COR-L47 (cell line): ENCODE measurements at regions not wholly inside any gene's neighbourhood (a gene's known extent, or its start where the extent isn't known, plus 50 kb on each side); places are given as distances from the start of the nearest gene placed in this dataset.

Experiments used
- DNase-seq: peaks from one replicate; lab custom pipeline; 2025; lab: John Stamatoyannopoulos, UW

DNA sequence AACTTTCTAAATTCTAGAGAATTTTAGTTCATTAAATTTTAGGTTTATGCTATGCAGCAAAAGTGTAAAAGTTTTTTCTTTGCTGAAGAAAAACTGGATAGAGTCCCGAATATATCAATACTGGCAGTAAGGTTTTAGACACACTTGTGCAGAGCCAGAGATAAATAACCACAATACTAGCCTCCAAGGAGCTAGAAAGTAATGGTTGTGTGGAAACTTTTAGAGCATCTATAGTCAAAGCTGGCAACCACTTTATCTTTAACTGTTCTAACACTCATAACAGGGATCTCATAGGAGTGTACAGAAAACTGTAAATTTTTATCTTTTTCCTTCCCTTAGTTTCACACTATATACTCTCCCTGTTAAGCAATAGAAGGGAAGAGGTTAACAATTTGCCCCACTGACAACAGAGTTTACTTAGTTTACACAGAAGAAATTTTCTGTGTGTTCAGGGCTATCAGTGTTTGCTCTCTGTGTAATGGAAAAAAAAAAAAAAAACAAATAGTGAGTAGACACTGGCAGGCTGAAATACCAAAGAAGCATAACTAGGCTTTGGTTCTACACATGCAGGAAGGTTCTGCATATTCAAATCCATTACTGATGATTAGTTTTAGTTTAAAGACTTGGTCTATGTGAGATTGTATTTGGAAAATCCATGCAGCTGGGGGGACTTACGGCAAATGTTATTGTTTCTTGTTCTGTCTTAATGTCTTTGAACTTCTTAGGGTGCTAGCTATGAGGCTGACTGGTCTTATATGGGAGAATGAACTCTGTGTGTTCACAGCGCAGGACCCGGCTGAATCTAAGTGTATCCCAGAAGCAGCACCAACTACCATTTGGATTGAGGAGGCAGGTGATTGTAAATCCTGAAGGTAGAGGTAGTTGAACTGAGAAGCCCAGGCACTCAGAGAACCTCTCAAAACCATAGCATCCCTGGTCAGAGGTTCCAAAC lies 187.6 kb downstream of the PCSK1 start:
- DNase-seq: no peak

DNA sequence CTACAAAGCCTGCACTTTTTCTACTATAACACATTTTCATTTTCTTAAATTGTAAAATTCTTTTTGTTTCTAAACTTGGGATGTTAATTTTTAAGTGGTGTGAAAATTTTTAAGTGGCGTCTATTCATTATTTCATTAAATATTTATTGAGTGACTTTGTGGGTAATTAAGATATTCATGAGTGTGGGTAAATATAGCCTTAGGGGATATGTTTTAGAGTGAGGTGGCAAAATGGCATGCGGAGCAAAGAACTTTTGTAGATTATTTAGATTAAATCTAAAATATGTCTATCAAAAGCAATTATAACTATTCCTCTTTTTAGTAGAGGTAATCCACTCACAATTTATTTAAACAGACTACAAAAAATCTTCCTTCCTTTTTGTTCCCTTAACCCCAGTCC lies 188.4 kb downstream of the PCSK1 start:
- no peak for DNase-seq

DNA sequence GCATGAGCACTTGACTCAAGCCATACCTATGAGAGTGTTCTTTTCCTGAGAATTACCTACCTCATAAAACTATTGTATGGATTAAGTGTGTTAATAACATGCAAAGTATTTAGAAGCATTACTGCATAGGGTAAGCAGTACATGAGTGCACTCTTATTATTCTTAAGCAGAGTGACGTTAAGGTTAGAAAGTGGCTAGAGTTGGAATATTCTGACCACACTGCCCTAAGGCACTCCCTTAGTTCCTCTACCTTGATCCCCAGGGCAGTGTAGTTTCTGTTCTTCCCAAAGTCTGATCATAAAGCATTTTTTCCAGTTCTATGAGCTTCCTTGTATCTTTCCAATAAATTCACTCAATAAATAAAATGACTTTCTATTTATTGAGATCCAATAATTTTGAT lies 189.2 kb downstream of the PCSK1 start:
- DNase-seq: no peak

DNA sequence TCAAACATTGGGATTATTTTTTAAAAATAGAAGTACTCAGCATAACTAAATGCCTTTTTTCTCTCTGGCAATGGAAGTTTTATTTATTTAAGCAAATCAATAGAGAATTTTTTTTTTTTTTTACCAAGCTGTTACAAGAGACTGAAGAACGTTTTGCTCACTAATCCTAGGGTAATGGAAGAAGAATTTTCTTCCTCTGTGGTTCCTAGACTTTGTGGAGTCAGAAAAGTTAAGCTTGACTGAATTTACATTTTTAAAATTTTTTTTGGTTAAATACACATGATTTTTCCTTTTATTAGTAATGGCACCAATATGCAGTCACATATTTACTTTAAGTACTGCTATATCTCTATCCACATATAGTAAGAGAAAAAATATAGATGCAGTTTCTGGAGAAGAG lies 189.8 kb downstream of the PCSK1 start:
- no peak for DNase-seq

DNA sequence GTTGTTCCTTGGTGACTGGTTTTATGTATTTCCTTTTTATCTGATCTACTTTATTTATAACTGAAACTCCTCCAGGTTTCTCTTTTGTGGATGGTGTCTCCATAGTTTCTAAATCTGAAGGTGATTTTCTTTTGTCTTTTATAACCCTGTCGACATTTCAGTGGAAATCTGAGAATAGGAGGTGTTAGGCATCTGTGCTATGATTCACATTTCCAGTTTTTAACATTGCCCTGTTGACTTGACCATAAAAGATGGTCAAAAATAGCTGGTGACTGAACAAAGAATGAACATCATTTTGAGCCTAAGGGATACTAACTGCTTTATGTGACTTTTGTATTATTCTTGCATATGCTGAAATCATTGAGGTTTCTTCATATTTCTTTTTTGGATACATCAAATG lies 190.5 kb downstream of the PCSK1 start:
- DNase-seq: no peak

DNA sequence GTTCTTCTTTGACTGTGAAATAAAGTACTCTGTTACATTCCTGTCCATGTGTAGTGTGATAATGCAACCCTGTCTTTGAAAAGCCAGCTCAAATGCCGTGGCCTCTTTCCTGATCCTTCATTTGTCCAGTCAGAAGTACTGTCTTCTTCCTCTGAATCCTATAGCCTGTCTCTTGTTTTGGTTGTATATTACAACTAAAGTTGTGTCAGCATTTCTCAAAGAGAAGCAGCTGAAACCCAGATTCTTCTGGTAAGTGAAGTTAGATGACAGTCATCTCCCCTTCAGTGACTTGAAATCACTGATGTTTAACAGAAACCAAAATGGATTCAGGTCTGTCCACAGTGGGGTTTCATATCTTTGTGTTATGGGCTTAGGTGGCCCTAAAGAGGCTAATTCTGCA lies 196.2 kb downstream of the PCSK1 start:
- DNase-seq: no peak

DNA sequence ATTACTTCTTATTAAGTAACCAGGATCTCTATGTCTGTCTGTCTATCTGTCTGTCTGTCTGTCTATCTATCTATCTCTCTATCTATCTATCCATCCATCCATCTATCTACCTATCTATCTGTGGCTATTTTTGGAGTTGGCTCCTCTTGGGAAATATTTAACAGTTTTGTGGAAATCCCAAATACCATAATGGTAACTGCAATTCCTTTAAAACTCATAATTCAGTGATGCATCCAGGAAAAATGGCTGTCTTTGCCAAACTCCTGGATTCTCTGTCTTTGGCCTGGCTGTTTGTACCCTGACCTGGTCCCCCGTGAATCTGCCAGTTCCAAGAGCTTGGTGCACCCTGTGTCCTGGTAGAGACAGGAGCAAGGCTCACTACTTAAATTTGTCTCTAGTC lies 197.0 kb downstream of the PCSK1 start:
- no peak for DNase-seq

DNA sequence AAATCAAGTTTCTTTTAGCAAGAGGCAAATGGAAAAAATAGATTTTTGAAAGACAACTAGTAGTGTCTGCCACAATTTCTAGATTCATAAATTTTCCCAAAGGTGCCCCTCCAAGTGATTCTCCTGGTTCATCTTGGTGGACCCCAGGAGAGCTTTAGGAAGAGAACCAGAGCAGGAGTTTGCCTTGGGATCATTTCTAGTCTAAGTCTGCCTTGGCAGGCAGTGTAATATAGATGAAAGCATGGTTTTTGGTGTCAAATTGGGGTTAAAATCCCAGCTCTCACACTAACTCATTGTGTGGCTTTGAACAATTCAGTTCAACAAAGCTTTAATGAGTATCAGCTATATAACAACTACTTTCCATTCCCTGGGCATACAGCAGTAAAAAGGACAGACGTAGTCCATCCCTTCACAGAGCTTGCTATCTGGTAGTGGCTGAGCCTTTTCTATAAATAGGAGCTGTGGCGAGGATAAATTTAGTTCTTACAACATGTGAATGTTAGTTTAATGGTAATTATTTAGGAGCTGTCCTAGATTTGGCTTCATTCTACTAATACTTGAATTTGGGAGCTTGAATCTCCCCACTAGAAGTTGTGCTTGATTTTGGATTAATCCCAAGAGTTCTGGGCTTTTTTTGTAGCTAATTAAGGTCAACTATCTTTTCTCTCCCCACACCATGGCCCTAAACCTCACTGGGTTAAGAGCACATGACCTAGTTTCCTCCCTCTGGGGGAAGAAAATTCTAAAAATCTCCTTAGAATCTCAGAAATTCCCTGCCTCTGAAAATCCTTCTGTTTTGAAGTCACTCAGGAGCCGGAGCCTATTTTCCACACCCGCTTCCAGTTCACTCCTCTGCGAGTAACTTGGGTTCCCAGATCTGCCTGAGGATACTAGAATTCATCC lies 197.8 kb downstream of the PCSK1 start:
- DNase-seq: no peak

DNA sequence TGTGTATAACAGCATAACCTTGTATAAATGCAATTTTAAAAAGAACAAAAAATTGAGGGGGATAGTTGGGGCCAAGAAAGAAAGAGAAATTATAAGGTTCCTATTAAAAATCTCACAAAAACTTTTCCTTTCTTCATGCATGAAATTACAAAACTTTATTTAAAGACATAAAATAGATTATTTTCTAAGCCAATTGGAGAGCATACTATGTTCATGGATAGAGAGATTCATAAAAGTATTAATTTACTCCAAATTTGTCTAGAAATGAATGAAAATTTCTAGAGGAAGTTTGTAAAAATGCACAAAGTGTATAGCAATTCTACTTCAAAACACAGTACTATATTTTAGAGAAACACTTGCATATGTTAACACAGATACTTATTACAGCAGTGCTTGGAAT lies 200.4 kb downstream of the PCSK1 start:
- no peak for DNase-seq

DNA sequence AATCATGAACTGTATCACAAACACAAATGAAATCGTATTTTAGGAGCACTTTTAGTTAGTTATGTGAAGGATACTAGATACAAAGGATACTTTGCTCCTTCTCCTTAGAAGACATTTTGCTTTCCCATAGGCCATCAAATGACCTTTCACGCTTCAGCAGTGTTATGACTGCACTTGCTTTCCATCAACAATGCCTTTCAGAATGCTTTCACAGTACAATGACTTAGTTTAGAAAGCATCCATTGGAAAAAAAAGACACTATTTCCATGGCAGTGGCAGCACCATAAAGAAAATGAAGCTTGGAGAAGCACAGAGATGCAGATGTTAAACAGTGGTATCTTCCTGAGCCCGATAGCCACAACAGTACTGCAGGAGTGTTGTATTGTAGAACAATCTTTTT lies 203.9 kb downstream of the PCSK1 start:
- DNase-seq: no peak

DNA sequence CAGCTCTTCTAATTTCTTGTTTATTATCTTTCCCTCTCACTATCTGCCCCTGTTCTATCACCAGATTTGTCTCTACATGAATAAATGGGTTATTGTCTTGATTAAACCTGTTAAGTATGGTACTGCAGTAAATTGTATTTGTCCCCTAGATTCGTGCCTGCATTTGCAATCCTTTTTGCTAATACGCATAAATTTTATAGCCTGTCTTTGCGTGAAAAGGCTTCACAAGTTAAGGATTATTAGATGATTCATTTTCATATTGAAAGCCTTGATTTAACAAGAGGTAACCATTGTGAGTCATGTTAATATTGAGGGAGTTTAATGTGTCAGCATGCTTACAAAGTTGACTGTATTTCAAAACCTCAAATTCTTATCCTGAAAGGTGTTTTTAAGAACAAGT lies 204.6 kb downstream of the PCSK1 start:
- no peak for DNase-seq

DNA sequence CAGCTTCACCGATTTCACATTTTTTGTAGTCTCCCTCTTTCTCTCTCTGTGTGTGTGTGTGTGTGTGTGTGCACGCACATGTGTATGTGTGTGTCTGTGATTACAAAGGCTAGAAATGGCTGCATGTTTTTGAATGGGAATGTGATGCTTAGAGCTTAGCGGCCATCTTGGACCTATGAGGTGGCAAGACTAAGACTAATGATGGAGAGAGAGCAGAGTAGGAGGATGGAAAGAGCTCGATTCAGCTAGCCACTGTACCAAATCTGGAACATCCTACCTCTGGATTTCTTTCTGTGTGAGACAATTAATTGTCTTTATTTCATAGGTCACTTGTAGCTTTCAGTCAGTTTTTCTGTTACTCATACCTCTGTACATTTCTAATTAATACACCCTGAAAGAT lies 205.1 kb downstream of the PCSK1 start:
- DNase-seq: no peak

DNA sequence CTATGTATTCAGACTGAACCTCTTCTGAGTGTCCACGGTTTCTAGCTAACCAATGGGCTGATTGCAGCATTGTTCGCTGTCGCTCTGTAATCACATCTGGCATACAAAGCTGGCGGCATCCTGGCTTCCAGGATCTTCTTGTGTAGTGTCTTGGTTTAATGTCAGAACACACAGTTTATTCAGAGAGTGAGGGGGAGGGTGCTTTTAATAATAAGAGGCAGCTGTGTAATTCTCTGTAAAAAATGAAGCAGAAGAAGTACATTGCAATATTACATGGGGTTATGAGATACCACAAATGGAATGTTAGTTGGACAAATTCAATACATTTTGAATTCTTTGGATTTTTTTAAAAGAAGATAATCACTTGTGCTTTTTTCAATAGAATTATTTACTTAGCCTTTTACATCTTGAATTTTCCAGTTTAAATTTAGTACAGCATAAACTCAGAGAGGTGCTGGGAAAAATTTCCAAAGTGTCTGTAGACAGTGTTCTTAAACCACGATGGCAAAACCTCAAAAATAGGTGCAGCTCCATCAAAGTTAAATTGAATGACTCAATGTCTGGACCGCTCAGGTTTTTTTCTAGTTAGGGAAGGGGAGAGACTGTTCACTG lies 206.0 kb downstream of the PCSK1 start:
- DNase-seq: no peak

DNA sequence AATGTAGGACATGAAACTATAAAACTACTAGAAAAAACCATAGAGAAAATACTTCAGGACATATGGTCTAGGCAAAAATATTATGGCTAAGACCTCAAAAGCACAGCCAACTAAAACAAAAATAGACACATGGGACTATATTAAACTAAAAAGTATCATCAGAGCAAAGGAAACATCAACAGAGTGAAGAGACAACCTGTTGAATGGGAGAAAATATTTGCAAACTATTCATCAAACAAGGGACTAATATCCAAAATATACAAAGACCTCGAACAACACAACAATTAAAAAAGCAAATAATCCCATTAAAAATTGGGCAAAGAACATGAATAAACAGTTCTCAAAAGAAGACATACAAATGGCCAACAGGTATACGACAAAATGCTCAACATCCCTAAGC lies 210.9 kb downstream of the PCSK1 start:
- DNase-seq: no peak

DNA sequence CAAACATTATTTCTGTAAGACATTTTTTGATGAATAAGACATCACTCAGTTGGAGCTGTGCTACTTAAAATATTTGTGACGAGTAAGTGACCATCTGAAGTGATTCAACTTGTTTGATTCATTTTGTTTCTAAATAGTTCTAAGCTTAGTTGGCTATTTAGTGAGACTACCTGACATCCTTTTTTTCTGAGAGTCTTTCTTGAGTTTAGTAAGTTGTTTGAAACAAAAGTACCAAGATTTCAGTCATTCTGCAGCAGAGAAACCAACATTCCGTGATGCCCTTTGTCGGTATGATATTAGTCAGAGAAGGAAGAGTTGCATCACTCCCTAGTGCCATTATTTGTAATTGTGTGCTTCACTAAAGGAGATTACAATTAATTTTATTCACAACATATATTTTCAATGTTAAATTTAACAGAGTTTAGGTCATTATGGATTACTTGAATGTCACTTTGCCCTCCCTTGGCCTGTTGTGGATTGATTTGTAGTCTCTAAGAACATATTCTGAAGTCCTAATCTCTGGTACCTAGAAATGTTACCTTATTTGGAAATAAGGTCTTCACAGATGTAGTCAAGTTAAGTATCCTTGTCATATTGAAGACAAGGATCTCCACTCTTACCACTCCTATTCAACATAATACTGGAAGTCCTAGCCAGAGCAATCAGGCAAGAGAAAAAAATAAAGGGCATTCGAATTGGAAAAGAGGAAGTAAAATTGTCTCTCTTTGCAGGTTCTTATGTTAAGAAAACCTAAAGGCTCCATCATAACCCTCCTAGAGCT lies 212.2 kb downstream of the PCSK1 start:
- DNase-seq: no peak

DNA sequence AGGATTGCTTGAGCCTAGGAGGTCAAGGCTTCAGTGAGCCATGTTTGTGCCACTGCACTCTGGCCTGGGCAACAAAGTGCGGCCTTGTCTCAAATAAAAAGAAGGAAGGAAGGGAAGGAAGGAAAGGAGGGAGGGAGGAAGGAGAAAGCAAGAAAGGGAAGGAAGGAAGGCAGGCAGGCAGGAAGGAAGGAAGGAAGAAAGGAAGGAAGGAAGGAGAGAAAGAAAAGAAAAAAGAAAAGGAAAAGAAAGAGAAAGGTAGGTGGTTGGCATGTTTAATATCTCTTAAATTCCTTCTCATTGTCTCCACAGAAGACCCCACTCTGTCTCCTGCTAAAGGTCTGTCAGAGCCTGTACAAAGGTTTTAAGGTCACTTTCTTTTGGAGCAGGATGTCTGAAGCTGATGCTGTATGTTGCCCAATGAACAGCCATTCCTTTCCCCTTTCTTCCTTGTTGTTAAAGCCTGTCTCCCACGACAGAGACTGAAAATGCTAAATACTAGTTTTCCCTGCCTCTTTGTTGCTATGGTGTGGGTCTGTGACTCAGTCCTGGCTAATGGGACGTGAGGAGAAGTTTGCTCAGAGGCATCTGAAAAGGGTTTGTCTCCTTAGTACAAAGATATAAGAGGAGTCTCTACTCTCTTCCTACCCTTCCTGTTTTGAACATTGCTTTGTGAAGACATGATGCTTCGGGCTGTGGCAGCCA lies 213.3 kb downstream of the PCSK1 start:
- DNase-seq: no peak

DNA sequence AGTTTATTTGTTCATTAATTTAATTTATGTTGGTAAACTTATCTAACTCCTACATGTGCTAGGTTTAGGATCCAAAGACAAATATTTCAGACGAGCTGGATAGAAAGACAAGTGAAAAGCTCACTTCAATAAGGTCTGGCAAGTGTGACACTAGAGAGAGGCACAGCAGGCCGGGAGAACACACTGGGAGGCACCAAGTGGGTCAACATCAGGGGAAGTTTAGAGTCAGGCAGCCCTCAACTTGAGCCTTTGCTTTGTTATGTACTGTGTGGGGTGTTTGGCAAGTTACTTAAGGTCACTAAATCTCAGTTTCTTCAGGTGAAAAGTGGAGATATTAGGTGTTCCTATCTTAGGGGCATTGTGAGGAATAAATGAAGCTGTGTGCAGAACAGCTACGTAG lies 214.4 kb downstream of the PCSK1 start:
- no peak for DNase-seq

DNA sequence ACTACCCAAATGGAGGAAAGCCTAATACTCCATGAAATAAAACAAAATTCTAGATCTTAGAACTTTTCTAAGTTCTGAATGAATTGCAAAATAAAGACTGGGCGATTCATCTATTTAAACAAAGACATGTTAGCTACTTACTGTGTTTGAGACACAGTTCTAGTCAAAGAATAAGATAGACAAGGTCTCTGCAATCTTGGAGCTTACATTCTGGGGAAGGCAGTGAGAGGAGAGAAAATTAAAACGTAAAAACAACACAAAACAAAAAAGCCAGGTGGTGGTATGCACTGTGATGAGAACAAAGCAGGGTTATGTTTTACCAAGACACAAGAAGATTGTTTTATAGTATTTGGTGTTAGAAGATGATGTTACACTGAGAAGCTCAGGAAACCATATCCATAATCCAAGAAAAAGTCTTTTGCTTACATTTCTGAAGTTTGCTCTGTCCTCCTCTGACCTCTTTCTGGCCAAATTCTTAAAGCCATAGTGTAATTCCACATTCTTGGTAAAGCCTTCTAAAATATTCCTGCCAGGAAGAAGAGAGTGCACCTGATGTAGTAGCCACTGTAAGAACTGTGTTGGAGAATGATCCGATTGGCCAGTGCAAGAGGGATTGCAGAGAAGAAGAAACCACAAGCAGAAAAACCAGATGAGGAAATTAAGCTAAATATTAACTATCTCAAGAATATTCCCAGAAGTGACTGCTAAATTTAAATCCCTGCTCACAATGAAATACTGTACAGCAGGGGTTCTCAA lies 218.4 kb downstream of the PCSK1 start:
- no peak for DNase-seq

DNA sequence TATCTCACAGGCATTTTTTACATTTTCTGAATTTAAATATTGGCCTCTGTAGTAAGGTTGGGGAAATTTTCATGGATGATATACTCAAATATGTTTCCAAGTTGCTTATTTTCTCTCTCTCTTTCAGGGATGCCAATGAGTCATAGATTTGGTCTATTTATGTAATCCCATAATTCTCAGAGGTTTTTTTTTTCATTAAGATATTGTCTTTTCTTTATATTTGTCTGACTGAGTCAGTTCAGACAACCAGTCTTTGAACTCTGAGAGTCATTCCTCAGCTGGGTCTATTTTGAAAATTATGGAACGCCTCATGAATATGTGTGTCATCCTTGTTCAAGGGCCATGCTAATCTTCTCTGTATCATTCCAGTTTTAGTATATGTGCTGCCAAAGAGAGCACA lies 223.2 kb downstream of the PCSK1 start:
- DNase-seq: no peak

DNA sequence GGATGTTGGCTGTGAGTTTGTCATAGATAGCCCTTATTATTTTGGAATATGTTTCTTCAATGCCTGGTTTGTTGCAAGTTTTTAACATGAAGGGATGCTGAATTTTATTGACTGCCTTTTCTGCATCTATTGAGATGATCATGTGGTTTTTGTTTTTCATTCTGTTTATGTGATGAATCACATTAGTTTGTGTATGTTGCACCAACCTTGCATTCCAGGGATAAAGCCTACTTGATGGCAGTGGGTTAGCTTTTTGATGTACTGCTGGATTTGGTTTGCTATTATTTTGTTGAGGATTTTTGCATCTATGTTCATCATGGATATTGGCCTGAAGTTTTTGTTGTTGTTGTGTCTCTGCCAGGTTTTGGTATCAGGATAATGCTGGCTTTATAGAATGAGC lies 225.6 kb downstream of the PCSK1 start:
- DNase-seq: no peak

DNA sequence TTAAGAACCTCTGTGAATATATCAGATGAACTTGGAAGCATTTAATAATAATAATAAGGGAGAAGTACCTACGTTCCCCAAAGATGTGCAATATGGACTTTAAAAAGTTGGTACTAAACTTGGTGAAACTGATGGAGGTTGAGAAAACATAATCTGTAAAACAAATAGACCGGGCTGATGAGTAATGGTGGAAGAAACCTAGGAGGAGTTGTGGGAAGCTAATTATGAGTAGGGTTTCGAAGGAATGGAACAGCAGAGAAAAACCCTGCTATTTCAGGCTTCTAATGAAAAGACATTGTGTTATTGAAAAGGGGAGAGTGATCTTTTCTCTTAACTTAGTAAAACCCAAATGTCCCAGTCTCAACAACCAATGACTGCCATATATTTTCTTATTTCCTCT lies 229.3 kb downstream of the PCSK1 start:
- no peak for DNase-seq
